HCT116 (cell line): ENCODE measurements at regions not wholly inside any gene's neighbourhood (a gene's known extent, or its start where the extent isn't known, plus 50 kb on each side); places are given as distances from the start of the nearest gene placed in this dataset.

Experiments
- ATAC-seq: fragments of 200-7000 bp; cut with Tn5 transposase; 2 replicates; pipeline ENCODE4 v1.9.1; 2020; ENCODE audit warnings: mild to moderate bottlenecking, moderate library complexity
- BruUV-seq: library from RNA; stranded (reverse); fragments of 400-500 nt; replicated peaks from 2 replicates; lab custom pipeline; 2021; lab: Mats Ljungman, UMichigan
- CTCF ChIA-PET: fragments of 300-600 bp; sonication (Branson Sonifier 250); formaldehyde crosslinking; loops from one replicate; lab custom pipeline; 2021; ENCODE audit warnings: antibody characterized with exemption; lab: Charles Lee
- POLR2A ChIA-PET: fragments of 300-600, 350-600 bp; sonication (Branson Sonifier 250); formaldehyde crosslinking; loops from one replicate; lab custom pipeline; 2021; ENCODE audit warnings: antibody characterized with exemption; lab: Charles Lee
- RAD21 ChIA-PET, 2 experiments: fragments of 300-600 bp; sonication (Branson Sonifier 250); formaldehyde crosslinking; loops; one replicate each; lab custom pipeline; 2023; ENCODE audit warnings: low total read pairs in 2 of 2; ENCODE audit not compliant: uncharacterized antibody in 2 of 2, unreplicated experiment in 2 of 2, low non-redundant PET in 1 of 2; lab: Charles Lee
- DNase-seq: peaks from one replicate; pipeline ENCODE4 v3.0.0-alpha.2; 2010; ENCODE audit warnings: low read depth, low spot score
- H2AFZ ChIP-seq: fragments of 200-600 bp; shearing (Covaris generic), sonication (generic); 2 replicates; pipeline ENCODE4 v1.6.1; 2017; ENCODE audit warnings: low read depth, mixed run types, mixed read lengths, antibody characterized with exemption, low read length; ENCODE audit not compliant: poor library complexity, severe bottlenecking
- H3K27ac ChIP-seq: 2 replicates; pipeline ENCODE4 v1.5.1; 2012; ENCODE audit warnings: low read depth, low read length
- H3K27me3 ChIP-seq: fragments of 200-600 bp; sonication (generic); 2 replicates; pipeline ENCODE4 v1.6.1; 2016; ENCODE audit warnings: mixed run types, low read length, mixed read lengths; ENCODE audit not compliant: insufficient read depth
- H3K36me3 ChIP-seq, 2 experiments: fragments of 200-500 bp in 1 of 2; fragments of 200-600 bp in 1 of 2; sonication (Bioruptor generic) in 1 of 2; sonication (generic) in 1 of 2; 2 replicates each; pipeline versions ENCODE4 v1.5.1 to v1.6.1; 2014 to 2016; ENCODE audit warnings: low read length in 2 of 2, inconsistent platforms in 1 of 2, mixed read lengths in 1 of 2, mixed run types in 1 of 2; ENCODE audit not compliant: insufficient read depth in 2 of 2, control insufficient read depth in 1 of 2
- H3K4me1 ChIP-seq, 2 experiments: fragments of 200-600 bp in 1 of 2; sonication (generic) in 1 of 2; 2 replicates each; pipeline versions ENCODE4 v1.5.1 to v1.6.1; 2012 to 2017; ENCODE audit warnings: low read length in 2 of 2, inconsistent platforms in 1 of 2, mild to moderate bottlenecking in 1 of 2, mixed read lengths in 1 of 2, mixed run types in 1 of 2, moderate library complexity in 1 of 2; ENCODE audit not compliant: insufficient read depth in 2 of 2, control insufficient read depth in 1 of 2
- H3K4me2 ChIP-seq: fragments of 200-600 bp; sonication (generic); 2 replicates; pipeline ENCODE4 v1.6.1; 2017; ENCODE audit warnings: mixed run types, low read length, mixed read lengths
- H3K4me3 ChIP-seq, 2 experiments: fragments of 200-600 bp in 1 of 2; sonication (generic) in 1 of 2; replicated peaks in 1 of 2; 2 replicates each; pipeline ENCODE4 v1.5.1; 2011 to 2016; ENCODE audit warnings: low read length in 2 of 2, control low read depth in 1 of 2, low read depth in 1 of 2, mild to moderate bottlenecking in 1 of 2, mixed read lengths in 1 of 2, mixed run types in 1 of 2
- H3K79me2 ChIP-seq: fragments of 200-600 bp; sonication (generic); 2 replicates; pipeline ENCODE4 v1.6.1; 2017; ENCODE audit warnings: mild to moderate bottlenecking, mixed run types, low read length, moderate library complexity, mixed read lengths; ENCODE audit not compliant: insufficient read depth
- H3K9ac ChIP-seq: fragments of 200-600 bp; sonication (generic); 2 replicates; pipeline ENCODE4 v1.6.1; 2016; ENCODE audit warnings: low read length, mixed read lengths
- H3K9me2 ChIP-seq: fragments of 200-600 bp; sonication (generic), shearing (Covaris generic); 2 replicates; pipeline ENCODE4 v1.6.1; 2017; ENCODE audit warnings: mixed run types, mild to moderate bottlenecking, moderate library complexity; ENCODE audit not compliant: insufficient read depth
- H3K9me3 ChIP-seq, 2 experiments: fragments of 200-500 bp in 1 of 2; fragments of 200-600 bp in 1 of 2; sonication (Bioruptor generic) in 1 of 2; sonication (generic) in 1 of 2; 2 replicates each; pipeline ENCODE4 v1.6.1; 2014 to 2017; ENCODE audit warnings: low read length in 2 of 2, mixed read lengths in 2 of 2, inconsistent platforms in 1 of 2, low read depth in 1 of 2, mild to moderate bottlenecking in 1 of 2, mixed run types in 1 of 2, moderate library complexity in 1 of 2; ENCODE audit not compliant: control insufficient read depth in 1 of 2, insufficient read depth in 1 of 2
- H4K20me1 ChIP-seq: fragments of 200-600 bp; sonication (generic), shearing (Covaris generic); 2 replicates; pipeline ENCODE4 v1.6.1; 2017; ENCODE audit warnings: mixed run types, mild to moderate bottlenecking, moderate library complexity; ENCODE audit not compliant: insufficient read depth
- CBX3 ChIP-seq: IDR thresholded peaks from 2 replicates; pipeline ENCODE4 v1.6.1; 2012; ENCODE audit warnings: low read depth
- EZH2 ChIP-seq: fragments of 200-600 bp; sonication (generic); IDR thresholded peaks from 2 replicates; pipeline ENCODE4 v1.6.1; 2017; ENCODE audit warnings: antibody characterized with exemption, mixed run types
- EZH2phosphoT487 ChIP-seq: fragments of 200-600 bp; IDR thresholded peaks from 2 replicates; pipeline ENCODE4 v1.6.1; 2018; ENCODE audit warnings: antibody characterized with exemption, borderline replicate concordance
- JUND ChIP-seq: IDR thresholded peaks from 2 replicates; pipeline ENCODE4 v1.6.1; 2012
- POLR2A ChIP-seq: IDR thresholded peaks from 2 replicates; pipeline ENCODE4 v1.7.0; 2011; ENCODE audit warnings: borderline replicate concordance; ENCODE audit not compliant: insufficient read depth, insufficient read length; ENCODE audit errors: extremely low read depth
- RAD21 ChIP-seq: IDR thresholded peaks from 2 replicates; pipeline ENCODE4 v1.6.1; 2012; ENCODE audit warnings: low read depth, mild to moderate bottlenecking
- SIN3A ChIP-seq: IDR thresholded peaks from 2 replicates; pipeline ENCODE4 v1.6.1; 2012; ENCODE audit warnings: low read depth
- YY1 ChIP-seq: IDR thresholded peaks from 2 replicates; pipeline ENCODE4 v1.6.1; 2011; ENCODE audit warnings: low read length, low read depth, moderate library complexity, mild to moderate bottlenecking; ENCODE audit not compliant: insufficient replicate concordance; ENCODE audit errors: extremely low read depth
- ZFX ChIP-seq: fragments of 450-650 bp; IDR thresholded peaks from 2 replicates; pipeline ENCODE4 v1.6.1; 2017
- ZNF274 ChIP-seq: fragments of 200-500 bp; sonication (Bioruptor generic); IDR thresholded peaks from 2 replicates; pipeline ENCODE4 v1.6.1; 2014; ENCODE audit warnings: mild to moderate bottlenecking, low read depth, low read length, inconsistent platforms
- intact Hi-C: fragments of 100-400 bp; cut with micrococcal nuclease; formaldehyde crosslinking; loops from 2 replicates; pipeline ENCODE4 v1.10.0; 2022
- TF ChIP-seq, protein P1 (sequence below): IDR thresholded peaks from 2 replicates; pipeline ENCODE4 v1.6.1; 2012
- TF ChIP-seq, protein P2 (sequence below), 3 experiments: fragments of 200-600 bp in 1 of 3; sonication (generic) in 1 of 3; IDR thresholded peaks in 2 of 3; conservative IDR thresholded peaks in 1 of 3; 2 replicates each; pipeline ENCODE4 v1.5.1; 2012 to 2017; ENCODE audit warnings: low read depth in 2 of 3, low read length in 2 of 3, antibody characterized with exemption in 1 of 3, borderline replicate concordance in 1 of 3, control low read depth in 1 of 3, mild to moderate bottlenecking in 1 of 3, mixed read lengths in 1 of 3, mixed run types in 1 of 3, moderate library complexity in 1 of 3; ENCODE audit not compliant: insufficient read depth in 1 of 3

DNA sequence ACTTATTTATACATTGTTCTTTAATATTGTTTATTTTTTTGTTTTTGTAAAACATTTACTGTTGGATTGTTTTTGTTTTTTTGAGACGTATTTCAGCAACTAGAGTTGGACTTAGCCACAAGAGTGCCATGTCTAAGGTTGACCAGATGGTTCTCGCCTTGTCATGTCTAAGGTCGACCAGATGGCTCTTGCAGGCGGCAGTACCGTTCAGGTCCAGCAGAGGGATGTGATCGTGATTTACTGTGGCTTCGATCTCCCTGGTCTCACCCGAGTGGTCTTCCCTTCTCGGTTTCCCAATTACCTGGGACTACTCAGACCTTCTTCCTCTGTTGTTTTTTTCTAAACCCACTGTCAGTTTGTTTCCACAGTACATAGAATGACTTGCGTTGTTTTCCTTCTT lies 1438.6 kb downstream of the UQCRFS1 start:
- Histone ChIP-seq H3K9me2 (no peaks in the 10 kb centered on the region), H3K4me3 (no peak overlapping the region), H3K4me2 (no peak overlapping the region), H3K36me3 (no peaks in the 10 kb centered on the region), H3K27me3 (no peaks in the 10 kb centered on the region), H2AFZ (no peak overlapping the region), H3K79me2 (no peaks in the 10 kb centered on the region), H3K27ac (no peak overlapping the region), H4K20me1 (no peaks in the 10 kb centered on the region), H3K9me3 (peaks cover 17 to 28% of the 10 kb centered on the region in 2 experiments; a peak in 3 of 4 replicates), H3K9ac (no peak overlapping the region), H3K4me1 (no peaks in the 10 kb centered on the region)
- no peak for DNase-seq
- intact Hi-C loops = no loop called here
- no TSS peak for BruUV-seq
- CTCF ChIA-PET = no interaction called here
- RAD21 ChIA-PET = no interaction called here
- ATAC-seq = peak; percentile 58
- TF ChIP-seq POLR2A = no peak
- TF ChIP-seq, protein P1, sequence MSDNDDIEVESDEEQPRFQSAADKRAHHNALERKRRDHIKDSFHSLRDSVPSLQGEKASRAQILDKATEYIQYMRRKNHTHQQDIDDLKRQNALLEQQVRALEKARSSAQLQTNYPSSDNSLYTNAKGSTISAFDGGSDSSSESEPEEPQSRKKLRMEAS = no peak
- TF ChIP-seq, protein P2, sequence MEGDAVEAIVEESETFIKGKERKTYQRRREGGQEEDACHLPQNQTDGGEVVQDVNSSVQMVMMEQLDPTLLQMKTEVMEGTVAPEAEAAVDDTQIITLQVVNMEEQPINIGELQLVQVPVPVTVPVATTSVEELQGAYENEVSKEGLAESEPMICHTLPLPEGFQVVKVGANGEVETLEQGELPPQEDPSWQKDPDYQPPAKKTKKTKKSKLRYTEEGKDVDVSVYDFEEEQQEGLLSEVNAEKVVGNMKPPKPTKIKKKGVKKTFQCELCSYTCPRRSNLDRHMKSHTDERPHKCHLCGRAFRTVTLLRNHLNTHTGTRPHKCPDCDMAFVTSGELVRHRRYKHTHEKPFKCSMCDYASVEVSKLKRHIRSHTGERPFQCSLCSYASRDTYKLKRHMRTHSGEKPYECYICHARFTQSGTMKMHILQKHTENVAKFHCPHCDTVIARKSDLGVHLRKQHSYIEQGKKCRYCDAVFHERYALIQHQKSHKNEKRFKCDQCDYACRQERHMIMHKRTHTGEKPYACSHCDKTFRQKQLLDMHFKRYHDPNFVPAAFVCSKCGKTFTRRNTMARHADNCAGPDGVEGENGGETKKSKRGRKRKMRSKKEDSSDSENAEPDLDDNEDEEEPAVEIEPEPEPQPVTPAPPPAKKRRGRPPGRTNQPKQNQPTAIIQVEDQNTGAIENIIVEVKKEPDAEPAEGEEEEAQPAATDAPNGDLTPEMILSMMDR (IDR thresholded peaks at IDR 0.05 in 2 of 3, conservative IDR thresholded peaks at IDR 0.05 in 1 of 3; ENCODE audit: borderline replicate concordance in 1 of 3, insufficient read depth in 1 of 3, low read depth in 2 of 3, low read length in 2 of 3) = peak in 2 of 3 experiments; percentile 45 to 48; a peak in 4 of 6 replicates
- POLR2A ChIA-PET = no interaction called here

DNA sequence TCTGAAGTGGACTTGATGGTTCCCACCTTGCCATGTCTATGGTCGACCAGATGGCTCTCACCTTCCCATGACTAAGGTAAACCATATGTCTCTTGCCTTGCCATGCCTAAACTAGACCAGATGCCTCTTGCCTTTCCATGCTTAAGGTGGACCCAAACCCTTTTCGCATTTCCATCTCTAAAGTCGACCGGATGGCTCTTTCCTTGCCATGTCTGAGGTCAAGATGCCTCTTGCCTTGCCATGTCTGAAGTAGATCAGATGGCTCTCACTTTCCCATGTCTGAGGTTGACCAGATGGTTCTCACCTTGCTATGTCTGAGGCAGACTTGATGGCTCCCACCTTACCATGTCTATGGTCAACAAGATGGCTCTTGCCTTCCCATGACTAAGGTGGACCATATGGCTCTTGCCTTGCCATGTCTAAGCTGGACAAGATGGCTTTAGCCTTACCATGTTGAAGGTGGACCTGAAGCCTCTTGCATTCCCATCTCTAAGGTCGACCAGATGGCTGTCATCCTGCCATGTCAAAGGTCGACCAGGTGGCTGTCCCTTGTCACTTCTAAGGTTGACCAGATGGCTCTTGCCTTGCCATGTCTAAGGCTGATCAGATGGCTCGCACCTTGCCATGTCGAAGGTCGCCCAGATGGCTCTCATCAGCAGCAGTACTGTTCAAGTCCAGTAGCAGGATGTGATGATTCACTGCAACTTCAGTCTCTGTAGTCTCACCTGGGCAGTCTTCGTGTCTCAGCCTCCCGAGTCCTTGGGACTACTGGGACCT lies 1439.4 kb downstream of the UQCRFS1 start:
- no peaks in the 10 kb centered on the region for H3K79me2 ChIP-seq
- H3K36me3 ChIP-seq = no peaks in the 10 kb centered on the region
- ChIA-PET RAD21 (no interaction called here), POLR2A (no interaction called here), CTCF (no interaction called here)
- intact Hi-C loops = no loop called here
- H3K27ac ChIP-seq = no peak overlapping the region
- H3K4me2 ChIP-seq = no peak overlapping the region
- H3K4me3 ChIP-seq = no peak overlapping the region
- DNase-seq (no peak), ATAC-seq (no peak)
- peaks cover 17 to 20% of the 10 kb centered on the region in 2 experiments; a peak in 2 of 4 replicates for H3K9me3 ChIP-seq
- no peaks in the 10 kb centered on the region for H3K4me1 ChIP-seq
- no TSS peak for BruUV-seq
- H3K9ac ChIP-seq = no peak overlapping the region
- no peaks in the 10 kb centered on the region for H3K9me2 ChIP-seq
- H2AFZ ChIP-seq = no peak overlapping the region
- H4K20me1 ChIP-seq = no peaks in the 10 kb centered on the region
- no peaks in the 10 kb centered on the region for H3K27me3 ChIP-seq
- TF ChIP-seq RAD21 (no peak), SIN3A (no peak), YY1 (no peak), CBX3 (no peak), ZFX (no peak), JUND (no peak), EZH2phosphoT487 (no peak), EZH2 (no peak), ZNF274 (no peak), POLR2A (no peak)
- TF ChIP-seq, protein P2 (IDR thresholded peaks at IDR 0.05 in 2 of 3, conservative IDR thresholded peaks at IDR 0.05 in 1 of 3; ENCODE audit: borderline replicate concordance in 1 of 3, insufficient read depth in 1 of 3, low read depth in 2 of 3, low read length in 2 of 3) = no peak
